GM19043 (cell line): ENCODE measurements at regions not wholly inside any gene's neighbourhood (a gene's known extent, or its start where the extent isn't known, plus 50 kb on each side); places are given as distances from the start of the nearest gene placed in this dataset.

Source experiments
- ATAC-seq: cut with Tn5 transposase; IDR thresholded peaks from one replicate; pipeline ENCODE4 v1.9.1; 2021; ENCODE audit warnings: low read depth; ENCODE audit not compliant: unreplicated experiment

DNA sequence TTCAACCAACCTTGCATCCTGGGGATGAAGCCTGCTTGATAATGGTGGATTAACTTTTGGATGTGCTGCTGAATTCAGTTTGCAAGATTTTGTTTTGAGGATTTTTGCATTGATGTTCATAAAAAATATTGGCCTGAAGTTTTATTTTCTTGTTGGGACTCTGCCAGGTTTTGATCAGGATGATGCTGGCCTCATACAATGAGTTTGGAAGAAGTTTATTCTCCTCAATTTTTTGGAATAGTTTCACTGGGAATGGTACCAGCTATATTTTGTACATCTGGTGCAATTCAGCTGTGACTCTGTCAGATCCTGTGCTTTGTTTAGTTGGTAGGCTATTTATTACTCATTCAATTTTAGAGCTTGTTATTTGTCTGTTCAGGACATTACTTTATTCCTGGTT, 340.3 kb upstream of the TRAM1L1 start:
- ATAC-seq: no peak

DNA sequence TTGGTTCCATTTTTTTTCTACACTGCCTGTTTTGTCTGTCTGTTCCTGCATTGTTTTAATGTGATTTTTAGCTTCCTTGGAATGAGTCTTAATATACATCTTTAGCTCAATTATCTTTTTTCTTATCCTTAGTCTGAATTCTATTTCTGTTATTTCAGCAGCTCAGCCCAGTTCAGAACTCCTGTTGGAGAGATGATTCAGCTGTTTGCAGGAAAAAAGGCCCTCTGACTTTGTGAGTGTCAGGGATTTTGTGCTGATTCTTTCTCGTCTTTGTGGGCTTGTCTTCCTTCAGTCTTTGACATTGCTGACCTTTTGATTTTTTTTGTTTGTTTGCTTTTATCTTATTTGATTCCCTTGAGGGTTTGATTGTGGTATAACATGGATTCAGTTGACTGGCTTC, 343.2 kb upstream of the TRAM1L1 start:
- ATAC-seq: no peak

DNA sequence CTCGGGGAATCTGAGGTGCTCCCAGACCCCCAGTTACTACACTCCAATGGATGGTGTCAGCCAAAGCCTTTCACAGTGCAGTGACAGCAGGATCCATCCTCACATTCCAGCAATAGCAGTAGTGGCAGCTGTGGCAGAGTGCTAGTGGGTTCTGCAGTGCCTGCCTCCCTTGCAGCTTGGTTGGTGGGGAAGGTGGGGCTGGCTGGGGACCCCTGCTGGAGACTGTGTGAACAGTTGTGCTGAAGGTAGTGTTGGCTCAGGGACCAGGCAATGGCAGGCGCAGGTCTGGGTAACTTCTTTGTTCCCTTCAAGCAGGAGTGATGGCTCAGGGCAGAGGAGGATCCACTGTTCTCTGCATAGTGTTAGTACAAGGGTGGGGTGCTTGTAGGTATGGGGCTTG, 343.7 kb upstream of the TRAM1L1 start:
- no peak for ATAC-seq

DNA sequence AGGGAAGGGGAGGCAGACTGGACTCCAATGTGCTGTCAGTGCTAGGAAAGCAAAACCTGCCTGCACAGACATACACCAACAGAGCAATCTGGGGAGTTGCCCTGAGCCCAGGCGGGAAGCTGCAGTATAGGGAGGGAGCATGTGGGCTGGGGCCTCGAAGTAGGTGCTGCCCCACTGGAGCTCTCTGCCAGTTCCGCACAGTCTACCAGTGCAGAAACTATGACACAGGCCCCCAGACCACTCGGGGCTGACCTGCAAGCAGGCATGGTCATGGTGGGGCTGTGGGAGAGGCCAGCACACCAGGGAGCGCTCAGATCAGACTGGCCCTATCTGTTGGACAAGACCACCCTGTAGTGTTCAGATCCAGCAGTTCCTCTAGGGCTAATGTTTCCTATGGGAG, 344.1 kb upstream of the TRAM1L1 start:
- no peak for ATAC-seq

DNA sequence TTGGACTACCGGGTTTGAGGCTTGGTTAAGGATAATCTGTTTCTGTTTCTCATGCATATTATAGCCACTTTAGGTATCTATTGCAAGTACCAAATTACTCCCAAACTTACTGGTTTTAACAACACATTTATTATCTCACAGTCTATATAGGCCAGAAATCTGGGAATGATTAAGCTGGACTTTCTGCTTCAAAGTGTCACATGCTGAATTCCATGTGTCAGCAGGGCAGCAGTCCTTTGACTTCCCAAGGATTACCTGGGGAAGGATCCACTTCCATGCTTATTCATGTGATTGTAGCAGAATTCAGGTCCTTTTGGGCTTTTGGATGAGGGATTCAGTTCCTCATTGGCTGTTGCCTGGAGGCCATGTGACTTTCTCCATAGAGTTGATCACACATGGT, 349.0 kb upstream of the TRAM1L1 start:
- no peak for ATAC-seq

DNA sequence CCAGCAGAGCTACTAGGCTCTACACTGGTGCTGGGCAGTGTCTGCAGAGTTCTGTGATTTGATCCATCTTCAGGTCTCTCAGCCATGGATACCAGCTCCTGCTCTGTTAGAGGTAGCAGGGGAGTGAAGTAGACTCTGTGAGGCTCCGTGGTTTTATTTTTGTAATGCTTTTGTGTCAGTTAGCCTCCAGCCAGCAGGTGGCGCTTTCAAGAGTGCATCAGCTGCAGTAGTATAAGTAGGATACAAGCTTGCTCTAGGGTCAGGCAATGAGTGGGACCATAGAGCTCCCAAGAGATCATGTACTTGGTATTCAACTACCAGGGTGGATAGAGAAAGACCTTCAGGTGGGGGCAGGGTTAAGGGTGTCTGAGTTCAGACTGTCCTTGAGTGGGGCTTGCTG, 362.5 kb upstream of the TRAM1L1 start:
- ATAC-seq: no peak

DNA sequence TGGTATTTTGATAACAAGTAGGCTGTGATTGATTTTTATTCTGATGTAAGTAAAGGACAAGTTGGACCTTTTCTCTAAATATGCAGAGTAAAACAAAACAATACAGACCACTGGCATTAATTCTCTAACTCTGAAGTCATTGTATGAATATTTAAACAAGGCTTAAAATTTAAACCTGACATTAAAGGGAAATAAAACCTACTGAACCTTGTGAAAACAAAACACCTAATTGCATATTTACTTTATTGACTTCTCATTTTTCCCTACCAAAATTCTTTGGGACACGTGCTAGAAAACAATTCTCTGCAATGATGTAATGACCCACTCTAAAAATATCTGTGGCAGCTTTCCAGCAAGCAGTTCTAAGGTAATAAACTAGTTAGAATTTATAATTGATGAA, 369.7 kb upstream of the TRAM1L1 start:
- no peak for ATAC-seq

DNA sequence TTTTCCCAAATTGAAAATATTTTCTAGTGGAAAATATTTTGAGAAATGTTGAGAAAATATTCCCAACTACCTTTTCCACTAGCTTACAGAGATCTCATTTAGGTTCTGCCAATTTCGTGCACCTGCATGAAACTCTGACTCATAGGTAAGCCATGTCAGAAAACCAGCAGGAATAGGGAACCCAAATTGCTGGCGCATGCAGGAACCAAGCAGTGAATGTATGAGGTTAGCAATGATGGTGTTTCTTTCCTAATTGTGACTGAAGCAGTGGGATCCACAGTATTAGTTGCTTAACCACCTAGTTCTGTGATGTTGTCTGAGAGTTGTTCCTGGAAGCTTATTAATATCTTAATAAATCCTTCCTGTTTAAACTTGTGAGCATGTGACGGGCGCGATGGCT, 381.0 kb upstream of the TRAM1L1 start:
- no peak for ATAC-seq

DNA sequence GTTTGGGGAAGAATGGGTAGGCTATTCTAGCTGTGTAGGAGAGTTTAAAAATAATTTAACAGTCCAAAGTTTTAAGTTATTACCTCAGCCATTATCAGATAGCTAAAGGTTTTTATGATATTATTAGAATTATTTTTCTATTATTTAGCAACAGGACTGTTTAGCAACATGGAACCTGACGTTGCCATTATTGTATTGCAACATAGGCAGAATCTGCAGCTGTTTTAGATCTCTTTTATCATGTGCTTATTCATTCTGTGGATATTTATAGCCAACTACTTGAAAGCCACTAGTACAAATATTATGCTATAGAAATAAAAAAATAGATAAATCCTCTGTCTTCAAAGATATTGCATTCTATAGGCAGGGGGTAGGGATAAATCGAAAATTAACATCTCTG, 382.0 kb upstream of the TRAM1L1 start:
- ATAC-seq: no peak

DNA sequence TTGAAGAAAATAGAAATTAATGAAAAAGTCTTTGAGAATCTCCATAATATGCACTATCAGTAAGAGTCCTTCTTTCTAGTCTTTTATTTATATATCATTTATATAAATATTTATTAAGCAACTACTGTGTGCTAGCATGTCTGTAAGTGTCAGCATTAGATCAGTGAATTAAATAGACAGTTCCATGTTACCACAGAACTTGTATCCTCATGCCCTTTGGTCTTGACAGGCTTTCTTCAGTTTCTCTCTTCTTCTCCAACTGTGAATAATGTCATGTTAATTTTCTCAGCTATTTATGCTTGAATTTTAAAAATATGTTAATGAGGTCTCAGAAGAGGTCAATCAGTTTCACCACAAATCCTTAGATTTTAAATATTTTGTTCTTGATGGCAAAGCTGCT, 389.6 kb upstream of the TRAM1L1 start:
- no peak for ATAC-seq

DNA sequence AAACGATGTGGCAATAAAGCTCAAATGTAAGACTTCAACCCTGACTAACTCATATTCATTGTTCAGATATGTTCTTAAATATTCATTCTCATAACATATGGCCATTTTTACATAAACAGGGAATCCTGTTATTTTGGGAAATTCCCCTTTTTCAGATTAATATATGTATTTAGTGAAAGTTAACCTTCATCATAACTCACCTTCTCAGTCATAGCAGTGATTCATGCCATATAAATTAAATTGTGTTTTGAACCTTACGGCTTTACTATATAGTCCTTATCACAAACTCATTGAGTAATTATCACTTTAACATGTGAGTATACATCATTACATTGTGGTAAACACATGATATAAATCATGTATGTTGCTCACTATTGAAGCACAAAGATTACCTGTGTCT, 392.5 kb upstream of the TRAM1L1 start:
- no peak for ATAC-seq

DNA sequence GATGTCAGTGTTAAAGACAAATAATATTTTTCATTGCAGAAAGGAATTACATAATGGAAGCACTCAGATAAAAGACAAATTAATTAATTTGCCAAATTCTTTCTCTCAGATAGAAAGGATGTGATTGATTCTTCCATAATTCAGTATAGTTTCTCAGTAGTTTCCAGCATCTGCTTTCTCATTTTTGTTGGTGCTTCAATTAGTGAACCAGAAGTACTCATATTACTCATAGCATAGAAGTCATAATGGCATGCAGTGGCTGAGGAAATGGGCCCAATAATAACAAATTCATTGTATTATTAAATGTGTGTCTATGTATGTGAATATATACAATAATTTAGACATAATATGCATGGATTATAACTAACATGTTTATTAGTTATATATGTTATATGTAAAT, 393.3 kb upstream of the TRAM1L1 start:
- ATAC-seq: no peak

DNA sequence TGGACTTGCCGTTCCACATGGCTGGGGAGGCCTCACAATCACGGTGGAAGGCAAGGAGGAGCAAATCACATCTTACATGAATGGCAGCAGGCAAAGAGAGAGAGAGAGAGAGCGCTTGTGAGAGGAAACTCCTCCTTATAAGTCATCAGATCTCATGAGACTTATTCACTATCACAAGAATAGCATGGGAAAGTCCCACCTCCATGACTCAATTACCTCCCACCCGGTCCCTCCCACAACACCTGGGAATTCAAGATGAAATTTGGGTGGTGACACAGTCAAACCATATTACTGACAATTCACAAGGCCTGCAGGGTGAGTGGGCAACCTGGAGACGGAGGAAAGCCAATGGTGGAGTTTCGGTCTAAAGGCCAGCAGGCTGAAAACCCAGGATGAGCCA, 394.3 kb upstream of the TRAM1L1 start:
- no peak for ATAC-seq

DNA sequence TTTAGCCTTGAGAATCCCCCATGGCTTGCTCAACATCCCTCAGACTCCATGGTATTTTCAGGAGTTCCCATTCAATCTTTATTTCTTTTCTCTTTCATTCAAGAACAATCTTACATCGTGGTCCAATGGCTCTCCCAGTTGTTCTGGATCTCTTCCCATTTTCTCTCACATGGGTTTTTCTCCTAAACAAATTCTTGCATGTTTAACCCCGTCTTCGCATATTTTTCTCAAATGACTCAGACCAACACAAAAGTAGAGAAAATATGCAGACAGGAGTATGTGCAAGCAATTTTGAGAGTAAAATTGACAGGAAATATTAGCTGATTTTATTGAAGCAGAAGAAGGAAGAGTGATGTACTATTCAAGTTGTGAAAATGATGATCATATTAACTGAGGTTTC, 396.4 kb upstream of the TRAM1L1 start:
- ATAC-seq: no peak

DNA sequence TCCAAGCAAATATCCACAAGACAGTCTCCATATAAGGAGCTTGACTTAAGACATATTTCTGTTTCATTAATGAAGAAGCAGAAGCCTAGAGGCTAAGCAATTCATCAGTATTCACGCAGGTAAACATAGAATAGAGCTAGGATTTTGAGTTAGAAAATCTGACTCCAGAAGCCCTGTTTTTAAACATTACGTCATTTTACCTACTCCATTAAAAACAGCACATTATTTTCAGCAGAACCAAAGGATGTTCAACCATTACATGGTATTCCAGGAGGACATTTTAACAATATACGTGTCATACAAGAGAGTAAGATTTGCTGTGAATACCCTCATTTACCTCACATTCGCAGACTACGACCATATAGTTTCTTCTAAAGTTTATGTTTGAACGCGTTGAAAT, 403.3 kb upstream of the TRAM1L1 start:
- ATAC-seq: no peak

DNA sequence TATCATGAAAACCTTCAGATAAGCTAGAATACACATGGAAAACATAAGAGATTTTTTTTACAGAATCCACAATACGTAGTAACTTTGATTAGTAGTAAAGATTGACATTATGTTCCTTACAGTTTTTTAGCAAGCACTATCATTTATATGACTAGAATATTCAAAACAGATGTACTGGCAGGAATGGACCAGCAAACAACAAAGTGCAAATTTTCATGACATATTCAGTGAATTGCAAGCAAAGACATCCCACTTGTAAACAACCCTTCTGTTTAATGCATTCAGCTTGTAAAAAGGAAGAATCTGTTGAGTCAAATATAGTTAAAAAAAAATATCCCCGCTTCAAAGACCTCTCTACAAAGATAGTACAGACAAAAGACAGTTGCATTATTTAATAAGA, 403.7 kb upstream of the TRAM1L1 start:
- no peak for ATAC-seq

DNA sequence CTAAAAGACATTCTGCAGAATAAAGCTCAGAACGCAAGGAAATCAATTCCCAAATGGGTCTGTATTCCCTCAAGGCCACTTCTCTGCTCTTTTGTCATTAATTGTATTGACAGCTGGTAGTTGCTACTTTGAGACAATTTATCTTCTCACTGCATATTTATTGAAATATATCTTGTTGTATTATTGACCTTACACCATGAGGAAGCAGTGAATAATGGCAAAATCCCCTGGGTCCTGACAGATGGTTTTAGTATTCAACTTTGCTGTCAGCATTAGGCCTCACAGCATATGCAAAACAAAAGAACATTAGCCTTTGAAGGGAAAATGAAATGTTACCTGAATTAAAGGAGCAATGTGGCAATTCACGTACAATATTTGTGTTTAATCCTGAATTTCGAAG, 406.1 kb upstream of the TRAM1L1 start:
- no peak for ATAC-seq

DNA sequence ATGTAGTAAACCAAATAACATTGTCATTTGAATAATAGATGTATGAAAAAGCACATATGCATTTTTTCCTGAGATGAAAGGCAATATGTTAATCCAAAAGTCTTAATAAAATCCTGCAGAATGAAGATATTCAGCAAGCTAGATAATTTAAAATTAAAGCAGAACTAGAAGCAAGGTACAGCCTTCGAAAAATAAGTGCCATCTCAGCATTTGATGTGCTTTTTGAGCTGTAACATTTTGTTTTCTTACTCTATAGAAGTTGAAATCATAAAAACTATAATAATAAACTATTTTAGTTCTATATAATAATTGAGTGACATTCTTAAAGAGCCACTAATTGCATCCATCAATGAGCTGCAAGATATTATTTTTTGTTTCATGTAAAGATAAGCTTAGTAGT, 410.4 kb upstream of the TRAM1L1 start:
- ATAC-seq: no peak

DNA sequence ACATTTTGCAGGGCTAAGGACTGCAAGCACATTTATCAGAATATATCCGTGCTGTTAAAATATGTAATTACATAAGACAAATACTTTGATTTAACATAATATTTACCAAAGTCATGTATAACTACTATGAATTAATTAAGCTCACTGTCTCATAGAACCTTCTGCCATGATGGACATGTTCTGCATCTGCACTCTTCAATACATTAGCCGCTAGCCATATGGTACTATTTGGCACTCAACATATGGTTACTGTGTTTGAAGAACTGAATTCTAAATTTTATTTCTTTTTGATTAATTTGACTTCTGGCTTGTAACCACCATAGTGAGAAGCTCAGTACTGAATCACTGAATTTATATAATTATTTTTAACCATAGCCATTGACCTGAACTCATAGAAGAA, 427.0 kb upstream of the TRAM1L1 start:
- ATAC-seq: no peak

DNA sequence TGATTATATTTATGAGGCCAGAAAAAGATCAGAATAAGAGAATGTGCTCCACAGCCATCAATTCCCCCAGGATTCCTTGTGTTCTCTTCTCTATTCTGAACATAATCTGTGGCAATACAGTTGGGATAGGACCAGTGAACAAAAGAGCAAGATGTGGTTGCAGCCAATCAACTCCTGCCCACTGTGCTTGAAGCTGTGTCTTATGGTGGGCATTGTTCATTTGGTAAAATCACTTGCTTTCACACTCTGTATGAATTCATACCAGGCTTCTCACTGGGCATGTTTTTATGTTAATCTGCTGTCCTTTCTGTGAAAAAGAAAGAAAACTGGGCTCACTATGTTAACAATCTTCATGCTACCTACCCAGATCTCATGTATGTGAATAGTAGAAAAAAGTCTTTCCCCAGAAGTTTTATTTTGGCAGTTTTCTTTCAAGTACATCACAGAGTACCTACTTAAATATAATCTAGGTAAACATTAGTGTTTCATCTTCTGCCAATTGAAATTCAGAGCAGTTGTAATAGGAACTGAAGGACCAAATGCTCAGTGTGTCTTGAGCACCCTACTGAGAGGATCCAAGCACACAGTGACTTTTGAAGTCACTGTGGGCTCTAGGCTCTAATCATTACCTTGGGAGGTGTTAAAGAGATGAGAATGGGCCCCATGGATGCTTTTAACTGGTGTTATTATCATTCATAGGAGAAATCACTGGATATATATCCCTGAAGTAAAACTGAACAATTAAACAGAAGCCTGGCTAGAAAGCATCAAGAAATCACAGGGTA, 429.2 kb upstream of the TRAM1L1 start:
- ATAC-seq: no peak

DNA sequence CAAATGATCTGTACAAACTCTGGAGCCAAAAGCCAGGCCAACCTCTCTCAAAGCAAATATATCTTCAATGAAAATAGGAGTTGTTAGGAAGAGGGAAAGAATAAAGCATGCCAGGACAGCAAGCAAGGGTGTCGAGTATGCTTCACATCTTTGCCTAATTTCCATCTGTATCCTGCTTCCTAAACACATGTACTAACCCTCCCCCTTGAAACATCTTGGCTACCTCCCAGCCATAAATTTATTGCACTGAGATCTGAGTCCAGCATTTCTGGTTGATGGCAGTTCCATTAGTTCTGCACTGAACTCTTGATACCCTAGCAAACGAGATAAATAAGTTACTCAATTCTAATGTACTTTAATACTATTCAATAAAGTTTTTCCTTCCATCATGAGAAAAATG, 430.5 kb upstream of the TRAM1L1 start:
- ATAC-seq: no peak

DNA sequence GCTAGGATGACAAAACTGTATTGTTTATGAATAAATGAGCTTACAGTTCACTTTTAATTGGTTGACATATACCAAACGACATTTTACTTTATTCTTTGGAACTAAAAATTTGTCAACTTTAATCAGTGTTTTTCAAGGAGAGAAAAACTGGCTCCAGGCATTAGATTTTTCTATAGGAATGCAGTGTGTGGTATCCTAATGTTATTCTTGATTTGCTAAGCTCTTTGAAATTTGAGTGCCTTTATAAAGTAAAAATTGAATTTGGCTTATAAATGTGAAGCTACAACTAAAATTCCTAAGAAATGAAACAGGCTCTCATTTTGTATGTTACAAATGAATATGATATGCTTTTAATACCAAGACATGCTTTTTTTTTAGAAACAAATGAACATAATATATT, 442.2 kb upstream of the TRAM1L1 start:
- ATAC-seq: no peak

DNA sequence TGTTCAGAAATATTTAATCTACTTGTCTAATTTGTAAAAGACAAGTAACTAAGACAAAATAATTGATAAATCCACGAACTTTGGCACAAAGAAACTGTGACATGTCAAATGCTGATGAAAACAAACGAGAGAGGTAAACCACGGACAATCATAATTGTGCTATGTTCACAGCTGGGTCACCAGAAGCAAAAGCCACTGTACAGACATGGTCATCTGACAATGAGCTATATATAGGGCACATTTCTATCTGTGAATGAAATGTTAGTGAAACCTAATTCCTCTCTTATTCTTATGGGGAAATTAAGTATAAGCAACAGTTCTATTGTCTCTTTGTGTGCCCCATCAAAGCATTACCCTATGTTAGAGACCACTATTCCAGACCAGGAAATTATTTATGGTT, 444.0 kb upstream of the TRAM1L1 start:
- no peak for ATAC-seq
